A549 (cell line): ENCODE measurements at regions not wholly inside any gene's neighbourhood (a gene's known extent, or its start where the extent isn't known, plus 50 kb on each side); places are given as distances from the start of the nearest gene placed in this dataset.

Experiments used
- ATAC-seq, 2 experiments: fragments of 200-7000 bp in 1 of 2; fragments of >200 bp in 1 of 2; cut with Nextera tagmentation in 1 of 2; cut with Tn5 transposase in 1 of 2; 3 replicates each; pipeline versions ENCODE4 v1.8.0 to v1.9.1; 2018 to 2020; ENCODE audit warnings: mild to moderate bottlenecking in 1 of 2, moderate library complexity in 1 of 2
- CTCF ChIA-PET: fragments of 300-600 bp; sonication (Branson Sonifier 250); formaldehyde crosslinking; extraction: SDS; loops from one replicate; lab custom pipeline; 2021; ENCODE audit warnings: antibody characterized with exemption, inconsistent platforms; lab: Yijun Ruan, JAX
- POLR2A ChIA-PET: fragments of 350-600 bp; formaldehyde crosslinking; extraction: SDS; loops from one replicate; lab custom pipeline; 2021; ENCODE audit warnings: antibody characterized with exemption, inconsistent platforms; lab: Yijun Ruan, JAX
- DNase-seq, 2 experiments: peaks; one replicate each; pipeline versions ENCODE4 v3.0.0 to v3.0.0-alpha.2; 2011 to 2016; ENCODE audit warnings: low read depth in 1 of 2, low spot score in 1 of 2
- FAIRE-seq: peaks from 2 replicates; lab custom pipeline; 2011; peaks lifted over from hg19 to GRCh38; lab: Jason Lieb, UNC
- H3K27ac ChIP-seq, 2 experiments: fragments of >200 bp; sonication (Bioruptor Twin); formaldehyde crosslinking; 3 replicates each; pipeline ENCODE4 v1.5.1; 2016 to 2017
- H3K4me1 ChIP-seq: fragments of >200 bp; sonication (Bioruptor Twin); formaldehyde crosslinking; 3 replicates; pipeline ENCODE4 v1.6.1; 2016
- H3K4me2 ChIP-seq: fragments of >200 bp; sonication (Bioruptor Twin); formaldehyde crosslinking; 3 replicates; pipeline ENCODE4 v1.6.1; 2016
- H3K4me3 ChIP-seq: fragments of >200 bp; sonication (Bioruptor Twin); formaldehyde crosslinking; 3 replicates; pipeline ENCODE4 v1.5.1; 2016
- H3K9me3 ChIP-seq: fragments of >200 bp; sonication (Bioruptor Twin); formaldehyde crosslinking; 3 replicates; pipeline ENCODE4 v1.6.1; 2016
- EP300 ChIP-seq, 2 experiments: fragments of >200 bp; sonication (Bioruptor Twin); formaldehyde crosslinking; IDR thresholded peaks; 2 replicates in 1 of 2; 3 replicates in 1 of 2; pipeline ENCODE4 v1.6.1; 2016 to 2017
- ESRRA ChIP-seq: fragments of 150-350 bp; IDR thresholded peaks from 2 replicates; pipeline ENCODE4 v1.6.1; 2014; ENCODE audit warnings: mild to moderate bottlenecking, low read length, borderline replicate concordance
- FOXS1 ChIP-seq: fragments of 250-450 bp; sonication (Bioruptor Pico); IDR thresholded peaks from 2 replicates; pipeline ENCODE4 v1.5.0; 2020; ENCODE audit warnings: mild to moderate bottlenecking, moderate library complexity
- GATA3 ChIP-seq: IDR thresholded peaks from 2 replicates; pipeline ENCODE4 v1.6.1; 2012; ENCODE audit warnings: borderline replicate concordance
- HEYL ChIP-seq: fragments of 250-450 bp; sonication (Bioruptor Pico); IDR thresholded peaks from 2 replicates; pipeline ENCODE4 v1.8.0; 2021; ENCODE audit warnings: mild to moderate bottlenecking, moderate library complexity
- HOXB13 ChIP-seq: fragments of 250-450 bp; sonication (Bioruptor Pico); IDR thresholded peaks from 2 replicates; pipeline ENCODE4 v1.5.0; 2020; ENCODE audit warnings: low read depth, mild to moderate bottlenecking, moderate library complexity
- JUNB ChIP-seq: fragments of >200 bp; sonication (Bioruptor Twin); formaldehyde crosslinking; IDR thresholded peaks from 2 replicates; pipeline ENCODE4 v1.6.1; 2016
- KDM1A ChIP-seq: fragments of 200-600 bp; sonication (generic); IDR thresholded peaks from 2 replicates; pipeline ENCODE4 v1.6.1; 2016; ENCODE audit warnings: low read depth, mild to moderate bottlenecking
- NR3C1 ChIP-seq: fragments of >200 bp; sonication (Bioruptor Twin); formaldehyde crosslinking; IDR thresholded peaks from 3 replicates; pipeline ENCODE4 v1.6.1; 2017
- PHF8 ChIP-seq: fragments of 200-600 bp; sonication (generic); IDR thresholded peaks from 2 replicates; pipeline ENCODE4 v1.6.1; 2016; ENCODE audit warnings: low read depth, mild to moderate bottlenecking, antibody characterized with exemption, moderate library complexity, borderline replicate concordance
- POLR2AphosphoS2 ChIP-seq: conservative IDR thresholded peaks from 2 replicates; pipeline ENCODE4 v1.6.1; 2012; ENCODE audit warnings: low read length, improper control_type of control experiment, inconsistent platforms
- RFX5 ChIP-seq: fragments of 450-650 bp; IDR thresholded peaks from 2 replicates; pipeline ENCODE4 v1.7.1; 2014; ENCODE audit warnings: antibody characterized with exemption, mild to moderate bottlenecking, moderate library complexity
- SREBF2 ChIP-seq: fragments of 450-650 bp; IDR thresholded peaks from 2 replicates; pipeline ENCODE4 v1.6.1; 2014; ENCODE audit warnings: mild to moderate bottlenecking, moderate library complexity
- TFCP2L1 ChIP-seq: fragments of 250-450 bp; sonication (Bioruptor Pico); IDR thresholded peaks from 2 replicates; pipeline ENCODE4 v1.5.0; 2021; ENCODE audit warnings: mild to moderate bottlenecking
- ZC3H11A ChIP-seq: fragments of 450-650 bp; IDR thresholded peaks from 2 replicates; pipeline ENCODE4 v1.6.1; 2014; ENCODE audit warnings: antibody characterized with exemption, mild to moderate bottlenecking
- ZFP36 ChIP-seq: fragments of 450-650 bp; IDR thresholded peaks from 2 replicates; pipeline ENCODE4 v1.6.1; 2014; ENCODE audit warnings: borderline replicate concordance; ENCODE audit not compliant: partially characterized antibody
- ZSCAN20 ChIP-seq: fragments of 250-450 bp; sonication (Bioruptor Pico); IDR thresholded peaks from 2 replicates; pipeline ENCODE4 v1.8.0; 2022; ENCODE audit warnings: mild to moderate bottlenecking, moderate library complexity
- WGBS: methylation state at CpG from one replicate; pipeline ENCODE4 v1.1.6; 2017; ENCODE audit errors: missing lambda C conversion rate; 5-methylcytosine and 5-hydroxymethylcytosine counted together
- TF ChIP-seq, protein P1 (sequence below): fragments of 200-600 bp; sonication (generic); IDR thresholded peaks from 2 replicates; pipeline ENCODE4 v1.6.1; 2016; ENCODE audit warnings: antibody characterized with exemption, mild to moderate bottlenecking, moderate library complexity
- TF ChIP-seq, protein P2 (sequence below): fragments of 450-650 bp; IDR thresholded peaks from 2 replicates; pipeline ENCODE4 v1.6.1; 2014; ENCODE audit warnings: antibody characterized with exemption
- TF ChIP-seq, protein P3 (sequence below): fragments of >200 bp; sonication (Bioruptor Twin); formaldehyde crosslinking; IDR thresholded peaks from 3 replicates; pipeline ENCODE4 v1.6.1; 2016
- TF ChIP-seq, protein P4 (sequence below): fragments of 150-350 bp; IDR thresholded peaks from 2 replicates; pipeline ENCODE4 v1.6.1; 2014; ENCODE audit warnings: low read depth, mild to moderate bottlenecking, low read length

DNA sequence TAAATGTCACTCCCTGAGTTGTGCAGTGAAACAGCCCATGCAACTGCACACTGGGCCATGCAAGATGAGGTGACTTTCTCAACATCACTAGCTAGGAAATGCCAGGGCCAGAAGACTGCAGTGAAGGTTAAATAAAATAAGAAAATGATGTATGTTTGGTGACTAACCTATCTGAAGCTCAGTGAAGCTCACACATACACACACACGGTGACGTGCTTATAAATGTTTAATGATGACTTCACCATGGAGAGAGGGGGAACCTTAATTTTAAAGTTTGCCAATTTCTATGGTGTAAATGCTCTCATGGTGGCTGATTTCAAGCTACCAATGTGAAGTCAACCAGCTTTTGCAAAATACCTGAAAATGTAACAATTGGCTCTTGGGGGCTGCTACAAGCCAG is 166.4 kb downstream of the MAF start (continued):
- TF ChIP-seq, protein P1, sequence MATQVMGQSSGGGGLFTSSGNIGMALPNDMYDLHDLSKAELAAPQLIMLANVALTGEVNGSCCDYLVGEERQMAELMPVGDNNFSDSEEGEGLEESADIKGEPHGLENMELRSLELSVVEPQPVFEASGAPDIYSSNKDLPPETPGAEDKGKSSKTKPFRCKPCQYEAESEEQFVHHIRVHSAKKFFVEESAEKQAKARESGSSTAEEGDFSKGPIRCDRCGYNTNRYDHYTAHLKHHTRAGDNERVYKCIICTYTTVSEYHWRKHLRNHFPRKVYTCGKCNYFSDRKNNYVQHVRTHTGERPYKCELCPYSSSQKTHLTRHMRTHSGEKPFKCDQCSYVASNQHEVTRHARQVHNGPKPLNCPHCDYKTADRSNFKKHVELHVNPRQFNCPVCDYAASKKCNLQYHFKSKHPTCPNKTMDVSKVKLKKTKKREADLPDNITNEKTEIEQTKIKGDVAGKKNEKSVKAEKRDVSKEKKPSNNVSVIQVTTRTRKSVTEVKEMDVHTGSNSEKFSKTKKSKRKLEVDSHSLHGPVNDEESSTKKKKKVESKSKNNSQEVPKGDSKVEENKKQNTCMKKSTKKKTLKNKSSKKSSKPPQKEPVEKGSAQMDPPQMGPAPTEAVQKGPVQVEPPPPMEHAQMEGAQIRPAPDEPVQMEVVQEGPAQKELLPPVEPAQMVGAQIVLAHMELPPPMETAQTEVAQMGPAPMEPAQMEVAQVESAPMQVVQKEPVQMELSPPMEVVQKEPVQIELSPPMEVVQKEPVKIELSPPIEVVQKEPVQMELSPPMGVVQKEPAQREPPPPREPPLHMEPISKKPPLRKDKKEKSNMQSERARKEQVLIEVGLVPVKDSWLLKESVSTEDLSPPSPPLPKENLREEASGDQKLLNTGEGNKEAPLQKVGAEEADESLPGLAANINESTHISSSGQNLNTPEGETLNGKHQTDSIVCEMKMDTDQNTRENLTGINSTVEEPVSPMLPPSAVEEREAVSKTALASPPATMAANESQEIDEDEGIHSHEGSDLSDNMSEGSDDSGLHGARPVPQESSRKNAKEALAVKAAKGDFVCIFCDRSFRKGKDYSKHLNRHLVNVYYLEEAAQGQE: no peak
- TF ChIP-seq KDM1A: no peak
- no peak for TF ChIP-seq NR3C1

DNA sequence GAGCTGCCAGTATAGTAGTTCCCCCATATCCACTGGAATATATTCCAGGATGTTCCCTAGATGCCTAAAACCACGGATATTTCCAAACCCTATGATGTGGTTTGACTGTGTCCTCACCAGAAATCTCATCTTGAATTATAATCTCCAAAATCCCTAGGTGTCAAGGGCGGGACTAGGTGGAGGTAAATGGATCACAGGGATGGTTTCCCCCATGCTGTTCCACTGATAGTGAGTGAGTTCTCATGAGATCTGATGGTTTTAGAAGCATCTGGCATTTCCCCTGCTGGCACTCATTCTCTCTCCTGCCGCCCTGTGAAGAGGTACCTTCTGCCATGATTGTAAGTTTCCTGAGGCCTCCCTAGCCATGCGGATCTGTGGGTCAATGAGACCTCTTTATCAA is 168.6 kb downstream of the MAF start:
- FAIRE-seq (no peak), ATAC-seq (no peak), DNase-seq (no peak)
- ChIA-PET CTCF (no interaction called here), POLR2A (no interaction called here)
- no peaks in the 10 kb centered on the region for H3K4me1 ChIP-seq
- 6% methylated on average over 4 of the region's 4 CpGs for WGBS
- H3K4me3 ChIP-seq: no peak overlapping the region
- no peak for TF ChIP-seq ZFP36
- no peak for TF ChIP-seq POLR2AphosphoS2
- TF ChIP-seq RFX5: no peak
- TF ChIP-seq GATA3: no peak
- no peak for TF ChIP-seq JUNB
- TF ChIP-seq, protein P2, sequence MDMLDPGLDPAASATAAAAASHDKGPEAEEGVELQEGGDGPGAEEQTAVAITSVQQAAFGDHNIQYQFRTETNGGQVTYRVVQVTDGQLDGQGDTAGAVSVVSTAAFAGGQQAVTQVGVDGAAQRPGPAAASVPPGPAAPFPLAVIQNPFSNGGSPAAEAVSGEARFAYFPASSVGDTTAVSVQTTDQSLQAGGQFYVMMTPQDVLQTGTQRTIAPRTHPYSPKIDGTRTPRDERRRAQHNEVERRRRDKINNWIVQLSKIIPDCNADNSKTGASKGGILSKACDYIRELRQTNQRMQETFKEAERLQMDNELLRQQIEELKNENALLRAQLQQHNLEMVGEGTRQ: no peak
- no peak for TF ChIP-seq HOXB13 (CRISPR knock-in tag)
- TF ChIP-seq, protein P3, sequence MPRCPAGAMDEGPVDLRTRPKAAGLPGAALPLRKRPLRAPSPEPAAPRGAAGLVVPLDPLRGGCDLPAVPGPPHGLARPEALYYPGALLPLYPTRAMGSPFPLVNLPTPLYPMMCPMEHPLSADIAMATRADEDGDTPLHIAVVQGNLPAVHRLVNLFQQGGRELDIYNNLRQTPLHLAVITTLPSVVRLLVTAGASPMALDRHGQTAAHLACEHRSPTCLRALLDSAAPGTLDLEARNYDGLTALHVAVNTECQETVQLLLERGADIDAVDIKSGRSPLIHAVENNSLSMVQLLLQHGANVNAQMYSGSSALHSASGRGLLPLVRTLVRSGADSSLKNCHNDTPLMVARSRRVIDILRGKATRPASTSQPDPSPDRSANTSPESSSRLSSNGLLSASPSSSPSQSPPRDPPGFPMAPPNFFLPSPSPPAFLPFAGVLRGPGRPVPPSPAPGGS: no peak
- TF ChIP-seq TFCP2L1 (CRISPR knock-in tag): no peak
- no peak for TF ChIP-seq ESRRA
- no peak for TF ChIP-seq FOXS1 (CRISPR knock-in tag)
- no peak for TF ChIP-seq EP300 (IDR thresholded peaks at IDR 0.05)
- TF ChIP-seq, protein P4, sequence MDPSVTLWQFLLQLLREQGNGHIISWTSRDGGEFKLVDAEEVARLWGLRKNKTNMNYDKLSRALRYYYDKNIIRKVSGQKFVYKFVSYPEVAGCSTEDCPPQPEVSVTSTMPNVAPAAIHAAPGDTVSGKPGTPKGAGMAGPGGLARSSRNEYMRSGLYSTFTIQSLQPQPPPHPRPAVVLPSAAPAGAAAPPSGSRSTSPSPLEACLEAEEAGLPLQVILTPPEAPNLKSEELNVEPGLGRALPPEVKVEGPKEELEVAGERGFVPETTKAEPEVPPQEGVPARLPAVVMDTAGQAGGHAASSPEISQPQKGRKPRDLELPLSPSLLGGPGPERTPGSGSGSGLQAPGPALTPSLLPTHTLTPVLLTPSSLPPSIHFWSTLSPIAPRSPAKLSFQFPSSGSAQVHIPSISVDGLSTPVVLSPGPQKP: no peak
- TF ChIP-seq ZC3H11A: no peak
- no peak for TF ChIP-seq ZSCAN20 (CRISPR knock-in tag)
- TF ChIP-seq HEYL (CRISPR knock-in tag): no peak
- no peak for TF ChIP-seq PHF8
- TF ChIP-seq SREBF2: no peak
- TF ChIP-seq NR3C1: no peak
- TF ChIP-seq, all 56 proteins: peak for 0
- Histone ChIP-seq H3K4me2 (no peak overlapping the region), H3K9me3 (no peaks in the 10 kb centered on the region), H3K27ac (no peak overlapping the region)
